Stimulated activated memory B cell treated with anti-CD40 and anti-IgM and Interleukin-4, amounts not matched to agents 10 μg/mL and 1 μg/mL and 100 μg/mL, for 72 hours (primary cell): ENCODE measurements at regions not wholly inside any gene's neighbourhood (a gene's known extent, or its start where the extent isn't known, plus 50 kb on each side); places are given as distances from the start of the nearest gene placed in this dataset.
"Not testable (repeated sequence)": the region's sequence is repeated elsewhere in the genome, so short reads cannot be mapped to it uniquely, and the experiment has no call there.

Source experiments
- ATAC-seq: fragments of 150-1000 bp; cut with Tn5 transposase; 2 replicates; pipeline ENCODE4 v1.10.0; 2021
- H3K27ac Mint-ChIP-seq: one replicate; pipeline ENCODE4 v1.8.0; 2022; ENCODE audit warnings: mild to moderate bottlenecking, mixed read lengths
- H3K27me3 Mint-ChIP-seq: one replicate; pipeline ENCODE4 v1.8.0; 2022; ENCODE audit warnings: mixed read lengths
- H3K36me3 Mint-ChIP-seq: one replicate; pipeline ENCODE4 v1.8.0; 2022; ENCODE audit warnings: mixed read lengths
- H3K4me1 Mint-ChIP-seq: one replicate; pipeline ENCODE4 v1.8.0; 2022; ENCODE audit warnings: mixed read lengths
- H3K4me3 Mint-ChIP-seq: one replicate; pipeline ENCODE4 v1.8.0; 2022; ENCODE audit warnings: mild to moderate bottlenecking, moderate library complexity, mixed read lengths
- H3K9me3 Mint-ChIP-seq: one replicate; pipeline ENCODE4 v1.8.0; 2022; ENCODE audit warnings: mixed read lengths

GRCh38 chr3:75180235-75180944 lies 483.7 kb upstream of the FRG2C start:
- Mint-ChIP-seq H3K27ac (no peak overlapping the region), H3K4me3 (no peak overlapping the region), H3K4me1 (no peaks in the 10 kb centered on the region), H3K36me3 (no peaks in the 10 kb centered on the region), H3K9me3 (peaks cover 2% of the 10 kb centered on the region), H3K27me3 (no peaks in the 10 kb centered on the region)
- ATAC-seq, result peak; percentile 29

- Mint-ChIP-seq H3K27me3 (no peaks in the 10 kb centered on the region), H3K36me3 (no peaks in the 10 kb centered on the region), H3K4me1 (no peaks in the 10 kb centered on the region), H3K27ac (no peak overlapping the region), H3K9me3 (peaks cover 2% of the 10 kb centered on the region), H3K4me3 (no peak overlapping the region)
- ATAC-seq, result no peak
These were observed 483.2 kb upstream of the FRG2C start for GRCh38 chr3:75180945-75181298.

DNA sequence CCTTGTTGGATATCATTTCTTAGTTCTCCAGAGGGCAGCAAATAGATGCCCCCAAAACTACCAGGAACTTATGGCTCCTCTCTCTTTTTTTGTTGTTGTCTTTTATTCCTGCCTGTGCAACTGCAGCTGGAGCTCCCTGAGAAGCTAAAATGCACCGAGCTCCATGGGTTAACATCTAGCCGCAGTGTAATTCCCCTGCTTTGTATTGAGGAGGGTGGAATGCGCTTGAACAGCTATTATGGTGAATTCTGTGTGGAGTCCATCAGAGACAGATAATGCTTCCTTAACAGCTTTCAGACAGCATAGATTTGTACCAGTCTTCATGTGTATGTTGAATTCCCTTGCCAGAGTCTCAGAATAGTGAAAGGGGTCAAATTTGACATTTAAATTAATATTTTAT lies 475.2 kb upstream of the FRG2C start:
- H3K9me3 Mint-ChIP-seq, result no peaks in the 10 kb centered on the region
- H3K27ac Mint-ChIP-seq, result no peak overlapping the region
- no peak for ATAC-seq
- no peaks in the 10 kb centered on the region for H3K4me1 Mint-ChIP-seq
- no peak overlapping the region for H3K4me3 Mint-ChIP-seq
- H3K36me3 Mint-ChIP-seq, result no peaks in the 10 kb centered on the region
- no peaks in the 10 kb centered on the region for H3K27me3 Mint-ChIP-seq

DNA sequence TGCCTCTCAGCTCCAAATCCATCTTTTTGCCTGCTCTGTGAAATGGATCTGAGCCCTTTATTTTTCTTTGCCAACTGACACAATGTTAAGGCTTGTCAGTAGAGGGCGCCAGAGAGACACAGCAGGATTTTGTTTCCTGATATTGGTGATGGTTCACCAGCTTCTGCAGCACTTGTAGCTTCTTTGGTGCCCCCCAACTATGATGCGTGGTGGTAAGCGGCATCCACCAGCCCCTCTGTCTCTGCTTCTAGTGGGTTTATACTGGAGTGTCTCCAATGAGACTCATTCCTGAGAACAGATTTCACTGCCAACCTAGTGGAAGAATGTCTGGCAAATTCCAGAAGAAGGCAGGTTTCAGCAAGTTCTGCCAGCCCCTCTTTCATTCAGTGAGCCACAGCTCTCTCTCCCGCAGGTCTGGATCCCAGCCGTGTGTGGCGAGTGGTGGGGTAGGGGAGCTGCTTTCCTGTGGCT lies 471.9 kb upstream of the FRG2C start:
- no peaks in the 10 kb centered on the region for H3K27me3 Mint-ChIP-seq

DNA sequence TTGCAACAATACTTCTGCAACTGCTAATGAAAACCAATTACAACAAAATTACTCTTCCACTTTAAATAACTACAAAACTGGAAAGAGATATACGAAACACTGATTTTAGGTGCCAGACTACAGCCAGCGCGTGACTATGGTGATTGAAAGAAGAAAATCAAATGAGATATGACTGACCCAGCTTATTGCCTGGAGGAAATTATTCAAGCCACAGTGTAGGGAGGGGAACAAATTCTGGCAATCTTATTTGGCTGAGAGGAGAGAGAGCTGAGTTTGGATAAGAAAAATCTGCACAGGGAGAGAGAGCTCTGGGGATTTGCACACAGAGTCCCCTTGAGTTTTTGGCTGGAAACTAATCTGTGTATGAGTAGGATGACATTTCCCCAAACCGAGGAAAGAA lies 470.3 kb upstream of the FRG2C start:
- H3K9me3 Mint-ChIP-seq, result peaks cover 5% of the 10 kb centered on the region
- no peaks in the 10 kb centered on the region for H3K36me3 Mint-ChIP-seq
- no peak overlapping the region for H3K4me3 Mint-ChIP-seq
- H3K27me3 Mint-ChIP-seq, result no peaks in the 10 kb centered on the region
- H3K27ac Mint-ChIP-seq, result no peak overlapping the region
- no peak for ATAC-seq
- H3K4me1 Mint-ChIP-seq, result no peaks in the 10 kb centered on the region

More for the DNA sequence above, 471.9 kb upstream of the FRG2C start:
- Mint-ChIP-seq H3K4me3 (no peak overlapping the region), H3K4me1 (no peaks in the 10 kb centered on the region), H3K27ac (no peak overlapping the region), H3K36me3 (no peaks in the 10 kb centered on the region), H3K9me3 (peaks cover 5% of the 10 kb centered on the region)
- ATAC-seq, result no peak

DNA sequence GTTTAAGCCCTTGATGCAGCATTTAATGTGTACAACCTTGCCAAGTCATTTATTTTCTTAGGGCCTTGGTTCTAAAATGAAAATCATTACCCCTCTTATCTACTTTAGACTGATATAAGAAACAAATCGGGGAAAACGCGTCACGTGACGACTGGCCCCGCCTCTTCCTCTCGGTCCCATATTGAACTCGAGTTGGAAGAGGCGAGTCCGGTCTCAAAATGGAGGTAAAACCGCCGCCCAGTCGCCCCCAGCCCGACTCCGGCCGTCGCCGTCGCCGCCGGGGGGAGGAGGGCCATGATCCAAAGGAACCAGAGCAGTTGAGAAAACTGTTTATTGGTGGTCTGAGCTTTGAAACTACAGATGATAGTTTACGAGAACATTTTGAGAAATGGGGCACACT lies 449.8 kb upstream of the FRG2C start:
- ATAC-seq, H3K27me3 Mint-ChIP-seq, H3K36me3 Mint-ChIP-seq, H3K27ac Mint-ChIP-seq, H3K4me1 Mint-ChIP-seq, H3K4me3 Mint-ChIP-seq, H3K9me3 Mint-ChIP-seq: not testable (repeated sequence)

GRCh38 chr3:75218577-75218976 lies 445.6 kb upstream of the FRG2C start:
- no peak for ATAC-seq
- H3K36me3 Mint-ChIP-seq, result no peaks in the 10 kb centered on the region
- peaks cover 7% of the 10 kb centered on the region for H3K9me3 Mint-ChIP-seq
- H3K27ac Mint-ChIP-seq, result no peak overlapping the region
- no peaks in the 10 kb centered on the region for H3K27me3 Mint-ChIP-seq
- H3K4me3 Mint-ChIP-seq, result no peak overlapping the region
- no peaks in the 10 kb centered on the region for H3K4me1 Mint-ChIP-seq

- Mint-ChIP-seq H3K4me3 (no peak overlapping the region), H3K27ac (no peak overlapping the region), H3K27me3 (no peaks in the 10 kb centered on the region), H3K4me1 (no peaks in the 10 kb centered on the region), H3K36me3 (no peaks in the 10 kb centered on the region), H3K9me3 (no peaks in the 10 kb centered on the region)
- ATAC-seq, result no peak
These were observed 443.2 kb upstream of the FRG2C start for GRCh38 chr3:75220932-75221331.

DNA sequence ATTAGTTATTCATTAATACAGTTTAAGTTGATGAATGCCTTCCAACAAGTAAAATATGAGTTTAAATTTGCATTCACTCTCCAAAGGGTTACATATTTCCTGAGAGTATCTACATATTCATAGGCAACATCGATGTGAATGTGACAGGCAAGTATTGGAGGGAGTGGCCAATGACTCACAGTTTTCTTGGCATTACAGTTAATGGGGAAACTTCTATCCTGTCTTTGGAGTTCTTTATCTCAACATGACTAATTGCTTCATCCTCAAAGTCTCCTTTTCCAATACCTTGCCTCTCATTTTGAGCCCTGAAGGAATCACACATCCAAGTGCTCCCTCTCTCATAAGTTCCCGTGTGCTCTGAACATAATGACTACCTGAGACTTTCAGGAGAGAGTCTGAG lies 439.7 kb upstream of the FRG2C start:
- H3K9me3 Mint-ChIP-seq, result peaks cover 3% of the 10 kb centered on the region
- no peaks in the 10 kb centered on the region for H3K36me3 Mint-ChIP-seq
- H3K27me3 Mint-ChIP-seq, result no peaks in the 10 kb centered on the region
- no peak overlapping the region for H3K27ac Mint-ChIP-seq
- no peak overlapping the region for H3K4me3 Mint-ChIP-seq
- ATAC-seq, result no peak
- no peaks in the 10 kb centered on the region for H3K4me1 Mint-ChIP-seq

GRCh38 chr3:75232216-75232615 lies 431.9 kb upstream of the FRG2C start:
- no peak overlapping the region for H3K4me3 Mint-ChIP-seq
- no peak overlapping the region for H3K27ac Mint-ChIP-seq
- H3K4me1 Mint-ChIP-seq, result no peaks in the 10 kb centered on the region

DNA sequence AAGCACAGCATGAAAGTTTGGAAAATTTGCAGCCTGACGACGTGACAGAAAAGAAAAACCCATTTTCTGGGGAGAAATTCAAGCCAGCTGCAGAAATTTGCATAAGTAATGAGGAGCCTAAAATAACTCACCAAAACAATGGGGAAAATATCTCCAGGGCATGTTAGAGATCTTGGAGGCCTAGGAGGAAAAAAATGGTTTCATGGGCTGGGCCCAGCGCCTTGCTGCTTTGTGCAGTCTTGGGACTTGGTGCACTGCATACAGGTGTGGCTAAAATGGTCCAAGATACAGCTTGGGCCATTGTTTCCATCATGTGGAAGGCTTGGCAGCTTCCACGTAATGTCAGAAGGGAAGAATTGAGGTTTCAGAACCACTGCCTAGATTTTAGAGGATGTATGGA lies 428.5 kb upstream of the FRG2C start:
- no peaks in the 10 kb centered on the region for H3K36me3 Mint-ChIP-seq
- H3K9me3 Mint-ChIP-seq, result peaks cover 4% of the 10 kb centered on the region
- H3K4me1 Mint-ChIP-seq, result no peaks in the 10 kb centered on the region
- ATAC-seq, result no peak
- no peak overlapping the region for H3K27ac Mint-ChIP-seq
- no peaks in the 10 kb centered on the region for H3K27me3 Mint-ChIP-seq
- no peak overlapping the region for H3K4me3 Mint-ChIP-seq

More at GRCh38 chr3:75232216-75232615, 431.9 kb upstream of the FRG2C start:
- H3K9me3 Mint-ChIP-seq, result peaks cover 7% of the 10 kb centered on the region
- no peak for ATAC-seq
- no peaks in the 10 kb centered on the region for H3K36me3 Mint-ChIP-seq
- H3K27me3 Mint-ChIP-seq, result no peaks in the 10 kb centered on the region

DNA sequence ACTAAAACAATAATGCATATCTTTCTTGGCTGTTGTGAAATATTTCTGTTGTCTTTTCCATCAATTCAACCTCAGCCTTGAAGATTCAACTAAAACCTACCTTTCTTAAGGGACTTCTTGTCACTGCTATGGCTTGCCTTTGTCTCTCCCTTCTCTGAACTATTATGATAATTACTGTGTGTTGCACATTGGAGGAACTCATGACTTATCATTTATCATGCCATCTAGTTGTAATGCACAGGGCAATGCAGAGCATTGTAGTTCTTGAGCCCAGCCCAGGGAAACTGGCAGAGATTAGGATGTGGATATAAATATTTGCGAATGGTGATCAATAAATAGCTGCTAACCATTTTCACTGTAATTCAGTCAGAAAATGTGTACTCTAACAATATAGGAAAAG lies 427.1 kb upstream of the FRG2C start:
- Mint-ChIP-seq H3K4me3 (no peak overlapping the region), H3K9me3 (peaks cover 4% of the 10 kb centered on the region), H3K27me3 (no peaks in the 10 kb centered on the region), H3K27ac (no peak overlapping the region), H3K36me3 (no peaks in the 10 kb centered on the region), H3K4me1 (no peaks in the 10 kb centered on the region)
- no peak for ATAC-seq

- H3K27me3 Mint-ChIP-seq, result no peaks in the 10 kb centered on the region
- H3K27ac Mint-ChIP-seq, result no peak overlapping the region
- H3K9me3 Mint-ChIP-seq, result peaks cover 4% of the 10 kb centered on the region
- H3K4me3 Mint-ChIP-seq, result no peak overlapping the region
- no peaks in the 10 kb centered on the region for H3K36me3 Mint-ChIP-seq
- ATAC-seq, result no peak
- H3K4me1 Mint-ChIP-seq, result no peaks in the 10 kb centered on the region
These were observed 426.7 kb upstream of the FRG2C start for GRCh38 chr3:75237477-75237876.

GRCh38 chr3:75241226-75241962 lies 422.7 kb upstream of the FRG2C start:
- H3K27ac Mint-ChIP-seq, H3K4me1 Mint-ChIP-seq, H3K4me3 Mint-ChIP-seq, ATAC-seq, H3K9me3 Mint-ChIP-seq, H3K27me3 Mint-ChIP-seq, H3K36me3 Mint-ChIP-seq: not testable (repeated sequence)

GRCh38 chr3:75242012-75242735 lies 422.0 kb upstream of the FRG2C start:
- Mint-ChIP-seq H3K9me3 (no peaks in the 10 kb centered on the region), H3K27ac (no peak overlapping the region), H3K27me3 (no peaks in the 10 kb centered on the region), H3K4me1 (no peaks in the 10 kb centered on the region), H3K36me3 (no peaks in the 10 kb centered on the region), H3K4me3 (no peak overlapping the region)
- ATAC-seq, result no peak

GRCh38 chr3:75248974-75249373 lies 415.2 kb upstream of the FRG2C start:
- no peaks in the 10 kb centered on the region for H3K36me3 Mint-ChIP-seq
- no peaks in the 10 kb centered on the region for H3K4me1 Mint-ChIP-seq
- H3K27me3 Mint-ChIP-seq, result no peaks in the 10 kb centered on the region
- ATAC-seq, result no peak
- H3K9me3 Mint-ChIP-seq, result no peaks in the 10 kb centered on the region
- no peak overlapping the region for H3K27ac Mint-ChIP-seq
- H3K4me3 Mint-ChIP-seq, result no peak overlapping the region
